ENCODE measurements at regions not wholly inside any gene's neighbourhood (a gene's known extent, or its start where the extent isn't known, plus 50 kb on each side); places are given as distances from the start of the nearest gene placed in this dataset.

DNA sequence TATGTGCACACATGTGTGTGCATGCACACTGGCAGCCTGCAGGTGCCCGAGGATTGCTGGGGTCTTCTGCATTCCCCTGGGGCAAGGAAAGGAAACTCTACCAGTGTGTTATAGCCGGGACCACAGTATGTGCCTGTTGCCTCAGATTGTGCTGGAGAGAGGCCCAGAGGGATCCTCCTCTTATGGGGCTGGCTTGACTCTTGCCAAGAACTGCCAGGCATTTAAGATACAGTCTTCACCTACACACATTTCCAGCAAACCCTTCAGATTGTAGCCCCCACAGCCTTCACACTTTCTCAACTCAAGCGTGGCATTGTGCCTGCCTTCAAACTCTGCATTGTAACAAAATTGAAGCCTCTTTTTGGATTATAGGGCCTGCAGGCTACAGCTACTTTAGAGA lies 176.7 kb upstream of the DYRK2 start:
- ChIA-PET RAD21 (ENCODE audit: low non-redundant PET in 1 of 2, low total read pairs in 2 of 2, uncharacterized antibody in 2 of 2, unreplicated experiment in 2 of 2) (no interaction called here), CTCF (no interaction called here), POLR2A (no interaction called here)
- no peaks in the 10 kb centered on the region for H3K36me3 ChIP-seq (ENCODE audit: control insufficient read depth in 1 of 2, insufficient read depth in 2 of 2, low read length in 2 of 2)
- no peaks in the 10 kb centered on the region for H3K9me2 ChIP-seq (ENCODE audit: insufficient read depth)
- H3K4me3 ChIP-seq (replicated peaks in 1 of 2; ENCODE audit: low read depth in 1 of 2, low read length in 2 of 2), result no peak overlapping the region
- no peaks in the 10 kb centered on the region for H3K27me3 ChIP-seq (ENCODE audit: insufficient read depth, low read length)
- H3K4me2 ChIP-seq (ENCODE audit: low read length), result no peak overlapping the region
- no peaks in the 10 kb centered on the region for H4K20me1 ChIP-seq (ENCODE audit: insufficient read depth)
- H3K27ac ChIP-seq (ENCODE audit: low read depth, low read length), result no peak overlapping the region
- intact Hi-C loops (cut with micrococcal nuclease), result no loop called here
- no peaks in the 10 kb centered on the region for H3K79me2 ChIP-seq (ENCODE audit: insufficient read depth, low read length)
- no peaks in the 10 kb centered on the region for H3K4me1 ChIP-seq (ENCODE audit: control insufficient read depth in 1 of 2, insufficient read depth in 2 of 2, low read length in 2 of 2)
- no peak overlapping the region for H2AFZ ChIP-seq (ENCODE audit: low read depth, low read length, poor library complexity, severe bottlenecking)
- no TSS peak for BruUV-seq (replicated peaks)
- H3K9me3 ChIP-seq (ENCODE audit: control insufficient read depth in 1 of 2, insufficient read depth in 1 of 2, low read depth in 1 of 2, low read length in 2 of 2), result no peaks in the 10 kb centered on the region
- TF ChIP-seq POLR2A (IDR thresholded peaks at IDR 0.05; ENCODE audit: borderline replicate concordance, extremely low read depth, insufficient read depth, insufficient read length), result no peak
- ATAC-seq, result no peak
- no peak for DNase-seq (ENCODE audit: low read depth, low spot score)
- H3K9ac ChIP-seq (ENCODE audit: low read length), result no peak overlapping the region

DNA sequence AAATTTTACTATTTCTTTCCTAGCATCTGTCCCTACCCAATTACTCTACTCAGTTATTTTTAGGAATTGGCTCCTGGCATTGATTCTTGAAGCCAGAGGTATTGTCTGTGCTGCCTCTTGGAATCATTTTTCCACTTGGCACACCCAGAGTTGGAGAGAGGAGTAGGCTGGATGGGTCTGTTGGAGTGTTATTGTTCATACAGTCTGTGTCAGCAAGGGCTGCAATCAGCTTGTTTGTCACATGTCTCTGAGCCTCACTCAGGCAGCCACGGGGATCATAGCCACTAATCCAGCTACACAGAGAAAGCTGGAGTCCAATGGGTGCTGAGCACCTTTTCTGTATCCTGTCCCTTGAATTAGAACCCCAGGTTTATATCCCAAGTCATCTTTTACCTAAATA lies 176.0 kb upstream of the DYRK2 start:
- no peaks in the 10 kb centered on the region for H3K36me3 ChIP-seq (ENCODE audit: control insufficient read depth in 1 of 2, insufficient read depth in 2 of 2, low read length in 2 of 2)
- CTCF ChIA-PET, result no interaction called here
- no TSS peak for BruUV-seq (replicated peaks)
- ATAC-seq (no peak), DNase-seq (ENCODE audit: low read depth, low spot score) (no peak)
- H2AFZ ChIP-seq (ENCODE audit: low read depth, low read length, poor library complexity, severe bottlenecking), result no peak overlapping the region
- H3K79me2 ChIP-seq (ENCODE audit: insufficient read depth, low read length), result no peaks in the 10 kb centered on the region
- no peaks in the 10 kb centered on the region for H3K9me3 ChIP-seq (ENCODE audit: control insufficient read depth in 1 of 2, insufficient read depth in 1 of 2, low read depth in 1 of 2, low read length in 2 of 2)
- intact Hi-C loops (cut with micrococcal nuclease), result no loop called here
- RAD21 ChIA-PET (ENCODE audit: low non-redundant PET in 1 of 2, low total read pairs in 2 of 2, uncharacterized antibody in 2 of 2, unreplicated experiment in 2 of 2), result no interaction called here
- H3K4me1 ChIP-seq (ENCODE audit: control insufficient read depth in 1 of 2, insufficient read depth in 2 of 2, low read length in 2 of 2), result no peaks in the 10 kb centered on the region
- TF ChIP-seq SP1 (IDR thresholded peaks at IDR 0.05; ENCODE audit: low read depth), result no peak
- H3K4me3 ChIP-seq (replicated peaks in 1 of 2; ENCODE audit: low read depth in 1 of 2, low read length in 2 of 2), result no peak overlapping the region
- no peaks in the 10 kb centered on the region for H3K9me2 ChIP-seq (ENCODE audit: insufficient read depth)
- no peaks in the 10 kb centered on the region for H3K27me3 ChIP-seq (ENCODE audit: insufficient read depth, low read length)
- no peak overlapping the region for H3K9ac ChIP-seq (ENCODE audit: low read length)
- H3K4me2 ChIP-seq (ENCODE audit: low read length), result no peak overlapping the region
- no peaks in the 10 kb centered on the region for H4K20me1 ChIP-seq (ENCODE audit: insufficient read depth)
- POLR2A ChIA-PET, result no interaction called here
- H3K27ac ChIP-seq (ENCODE audit: low read depth, low read length), result no peak overlapping the region

DNA sequence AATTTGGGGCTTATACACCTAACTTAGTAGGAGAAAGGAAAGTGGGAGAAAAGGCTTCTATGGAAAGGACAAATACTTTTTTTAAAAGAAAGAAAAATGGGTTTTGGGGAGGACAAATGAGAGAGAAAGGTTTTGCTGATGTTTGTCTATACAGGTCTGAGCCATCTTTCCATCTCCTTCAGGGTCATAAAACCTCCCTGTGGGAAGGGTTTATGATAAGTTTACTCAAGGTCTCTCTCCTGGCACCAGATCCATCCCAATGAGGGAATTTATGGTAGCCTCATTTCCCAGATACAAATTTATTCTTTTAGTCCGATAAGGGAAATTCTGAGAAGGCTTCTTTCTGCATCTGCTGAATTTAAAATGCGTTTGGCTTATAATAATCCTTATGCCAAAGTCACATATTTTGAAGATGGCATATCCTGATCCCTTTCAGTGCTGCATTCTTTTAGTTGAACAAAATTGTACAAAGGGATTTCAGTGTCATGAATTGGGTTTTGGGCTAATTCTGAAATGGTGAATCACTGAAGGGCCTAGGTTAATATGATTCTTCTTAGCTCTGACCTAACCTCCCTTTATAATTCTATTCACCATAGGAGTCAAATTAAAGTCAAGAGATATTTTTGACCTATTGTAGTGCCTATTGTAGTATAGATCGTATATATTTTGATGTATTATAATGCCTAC lies 173.5 kb upstream of the DYRK2 start:
- no TSS peak for BruUV-seq (replicated peaks)
- DNase-seq (ENCODE audit: low read depth, low spot score), result no peak
- POLR2A ChIA-PET, result no interaction called here

More for the DNA sequence above, 173.5 kb upstream of the DYRK2 start:
- H2AFZ ChIP-seq (ENCODE audit: low read depth, low read length, poor library complexity, severe bottlenecking), result no peak overlapping the region
- no peaks in the 10 kb centered on the region for H4K20me1 ChIP-seq (ENCODE audit: insufficient read depth)
- no peak overlapping the region for H3K9ac ChIP-seq (ENCODE audit: low read length)
- H3K9me2 ChIP-seq (ENCODE audit: insufficient read depth), result no peaks in the 10 kb centered on the region
- no peak overlapping the region for H3K4me3 ChIP-seq (replicated peaks in 1 of 2; ENCODE audit: low read depth in 1 of 2, low read length in 2 of 2)
- H3K4me1 ChIP-seq (ENCODE audit: control insufficient read depth in 1 of 2, insufficient read depth in 2 of 2, low read length in 2 of 2), result no peaks in the 10 kb centered on the region
- RAD21 ChIA-PET (ENCODE audit: low non-redundant PET in 1 of 2, low total read pairs in 2 of 2, uncharacterized antibody in 2 of 2, unreplicated experiment in 2 of 2), result no interaction called here
- CTCF ChIA-PET, result no interaction called here
- no peak for ATAC-seq
- intact Hi-C loops (cut with micrococcal nuclease), result no loop called here
- H3K27ac ChIP-seq (ENCODE audit: low read depth, low read length), result no peak overlapping the region
- TF ChIP-seq POLR2AphosphoS5 (IDR thresholded peaks at IDR 0.05; ENCODE audit: low read depth, low read length), result no peak
- TF ChIP-seq RAD21 (IDR thresholded peaks at IDR 0.05; ENCODE audit: low read depth), result no peak
- TF ChIP-seq, protein P1, sequence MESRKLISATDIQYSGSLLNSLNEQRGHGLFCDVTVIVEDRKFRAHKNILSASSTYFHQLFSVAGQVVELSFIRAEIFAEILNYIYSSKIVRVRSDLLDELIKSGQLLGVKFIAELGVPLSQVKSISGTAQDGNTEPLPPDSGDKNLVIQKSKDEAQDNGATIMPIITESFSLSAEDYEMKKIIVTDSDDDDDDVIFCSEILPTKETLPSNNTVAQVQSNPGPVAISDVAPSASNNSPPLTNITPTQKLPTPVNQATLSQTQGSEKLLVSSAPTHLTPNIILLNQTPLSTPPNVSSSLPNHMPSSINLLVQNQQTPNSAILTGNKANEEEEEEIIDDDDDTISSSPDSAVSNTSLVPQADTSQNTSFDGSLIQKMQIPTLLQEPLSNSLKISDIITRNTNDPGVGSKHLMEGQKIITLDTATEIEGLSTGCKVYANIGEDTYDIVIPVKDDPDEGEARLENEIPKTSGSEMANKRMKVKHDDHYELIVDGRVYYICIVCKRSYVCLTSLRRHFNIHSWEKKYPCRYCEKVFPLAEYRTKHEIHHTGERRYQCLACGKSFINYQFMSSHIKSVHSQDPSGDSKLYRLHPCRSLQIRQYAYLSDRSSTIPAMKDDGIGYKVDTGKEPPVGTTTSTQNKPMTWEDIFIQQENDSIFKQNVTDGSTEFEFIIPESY (IDR thresholded peaks at IDR 0.05; ENCODE audit: extremely low read depth, insufficient replicate concordance, low read length), result no peak
- H3K79me2 ChIP-seq (ENCODE audit: insufficient read depth, low read length), result no peaks in the 10 kb centered on the region
- no peaks in the 10 kb centered on the region for H3K9me3 ChIP-seq (ENCODE audit: control insufficient read depth in 1 of 2, insufficient read depth in 1 of 2, low read depth in 1 of 2, low read length in 2 of 2)
- H3K36me3 ChIP-seq (ENCODE audit: control insufficient read depth in 1 of 2, insufficient read depth in 2 of 2, low read length in 2 of 2), result no peaks in the 10 kb centered on the region
- H3K4me2 ChIP-seq (ENCODE audit: low read length), result no peak overlapping the region
- no peaks in the 10 kb centered on the region for H3K27me3 ChIP-seq (ENCODE audit: insufficient read depth, low read length)
